NCI-H1105 treated with DMSO at 0.1 percent for 48 hours (cell line): ENCODE measurements at regions not wholly inside any gene's neighbourhood (a gene's known extent, or its start where the extent isn't known, plus 50 kb on each side); places are given as distances from the start of the nearest gene placed in this dataset.

Experiments used
- DNase-seq: peaks from one replicate; lab custom pipeline; 2025; lab: John Stamatoyannopoulos, UW

GRCh38 chrX:17206584-17206983 is 168.4 kb upstream of the NHS start:
- no peak for DNase-seq

GRCh38 chrX:17214962-17215361 is 160.0 kb upstream of the NHS start:
- DNase-seq, result no peak

GRCh38 chrX:17226736-17227135 is 148.3 kb upstream of the NHS start:
- DNase-seq, result no peak

GRCh38 chrX:17237146-17237545 is 137.9 kb upstream of the NHS start:
- DNase-seq, result no peak

- peak; percentile 68 for DNase-seq
Observed at GRCh38 chrX:17242470-17242869, 132.5 kb upstream of the NHS start.

GRCh38 chrX:17247144-17247543 is 127.9 kb upstream of the NHS start:
- DNase-seq, result no peak

- DNase-seq, result no peak
Observed at GRCh38 chrX:17262123-17262522, 112.9 kb upstream of the NHS start.

GRCh38 chrX:17266136-17266535 is 108.9 kb upstream of the NHS start:
- DNase-seq, result no peak

GRCh38 chrX:17278961-17279360 is 96.0 kb upstream of the NHS start:
- no peak for DNase-seq

- no peak for DNase-seq
Observed at GRCh38 chrX:17285983-17286382, 89.0 kb upstream of the NHS start.

GRCh38 chrX:17291171-17291900 is 83.7 kb upstream of the NHS start:
- no peak for DNase-seq

GRCh38 chrX:17292111-17292527 is 82.9 kb upstream of the NHS start:
- DNase-seq, result no peak

GRCh38 chrX:17294561-17294960 is 80.4 kb upstream of the NHS start:
- no peak for DNase-seq

- DNase-seq, result no peak
Observed at GRCh38 chrX:17295791-17296190, 79.2 kb upstream of the NHS start.

GRCh38 chrX:17298564-17298963 is 76.4 kb upstream of the NHS start:
- no peak for DNase-seq

- no peak for DNase-seq
Observed at GRCh38 chrX:17299206-17299605, 75.8 kb upstream of the NHS start.

- no peak for DNase-seq
Observed at GRCh38 chrX:17323397-17323796, 51.6 kb upstream of the NHS start.
